IMR-90 (cell line): ENCODE measurements at regions not wholly inside any gene's neighbourhood (a gene's known extent, or its start where the extent isn't known, plus 50 kb on each side); places are given as distances from the start of the nearest gene placed in this dataset.

Experiments used
- ATAC-seq: fragments of 200-7000 bp; cut with Tn5 transposase; 2 replicates; pipeline ENCODE4 v1.9.1; 2020; ENCODE audit warnings: low read depth, mild to moderate bottlenecking, moderate library complexity
- BruUV-seq: library from RNA; stranded (reverse); fragments of 400-500 nt; replicated peaks from 2 replicates; lab custom pipeline; 2021; lab: Mats Ljungman, UMichigan
- CTCF ChIA-PET: fragments of 300-600 bp; formaldehyde crosslinking; extraction: SDS; loops from one replicate; lab custom pipeline; 2021; ENCODE audit warnings: antibody characterized with exemption; lab: Yijun Ruan, JAX
- POLR2A ChIA-PET: fragments of 300-600 bp; sonication (Branson Sonifier 250); formaldehyde crosslinking; loops from one replicate; lab custom pipeline; 2022; ENCODE audit warnings: antibody characterized with exemption; ENCODE audit not compliant: unreplicated experiment; lab: Charles Lee
- DNase-seq: peaks from one replicate; pipeline ENCODE4 v3.0.0; 2013
- H2AFZ ChIP-seq: replicated peaks from 2 replicates; pipeline ENCODE3; 2013; ENCODE audit warnings: low read length, mild to moderate bottlenecking; ENCODE audit not compliant: poor library complexity
- H2AK5ac ChIP-seq: 2 replicates; pipeline ENCODE4 v1.6.1; 2013; ENCODE audit warnings: low read depth, low read length, inconsistent platforms
- H2AK9ac ChIP-seq: replicated peaks from 2 replicates; pipeline ENCODE3; 2013; ENCODE audit warnings: mild to moderate bottlenecking, low read depth, low read length, moderate library complexity; ENCODE audit not compliant: poor library complexity
- H2BK120ac ChIP-seq: 2 replicates; pipeline ENCODE4 v1.6.1; 2013; ENCODE audit warnings: low read depth, low read length, inconsistent platforms
- H2BK15ac ChIP-seq: 3 replicates; pipeline ENCODE4 v1.6.1; 2013; ENCODE audit warnings: low read depth, low read length, inconsistent platforms
- H2BK20ac ChIP-seq: 2 replicates; pipeline ENCODE4 v1.6.1; 2013; ENCODE audit warnings: low read depth, mild to moderate bottlenecking, inconsistent platforms, low read length, moderate library complexity
- H2BK5ac ChIP-seq: 2 replicates; pipeline ENCODE4 v1.6.1; 2013; ENCODE audit warnings: mild to moderate bottlenecking, low read depth, low read length, inconsistent platforms; ENCODE audit not compliant: poor library complexity, severe bottlenecking
- H3K14ac ChIP-seq: replicated peaks from 2 replicates; pipeline ENCODE4 v1.6.1; 2013; ENCODE audit warnings: low read depth, low read length, inconsistent platforms
- H3K18ac ChIP-seq: 2 replicates; pipeline ENCODE4 v1.6.1; 2013; ENCODE audit warnings: low read depth, low read length, control low read depth
- H3K23ac ChIP-seq: 2 replicates; pipeline ENCODE4 v1.6.1; 2013; ENCODE audit warnings: low read depth, low read length, inconsistent platforms
- H3K27ac ChIP-seq: 2 replicates; pipeline ENCODE4 v1.5.1; 2013; ENCODE audit warnings: mild to moderate bottlenecking, control low read depth, low read length; ENCODE audit not compliant: insufficient read depth
- H3K27me3 ChIP-seq: 2 replicates; pipeline ENCODE4 v1.6.1; 2013; ENCODE audit warnings: low read length; ENCODE audit not compliant: control insufficient read depth, insufficient read depth
- H3K36me3 ChIP-seq: 2 replicates; pipeline ENCODE4 v1.6.1; 2013; ENCODE audit warnings: low read length, mixed read lengths; ENCODE audit not compliant: control insufficient read depth, insufficient read depth
- H3K4ac ChIP-seq: 2 replicates; pipeline ENCODE4 v1.6.1; 2013; ENCODE audit warnings: low read depth, low read length, inconsistent platforms
- H3K4me1 ChIP-seq: 2 replicates; pipeline ENCODE4 v1.6.1; 2013; ENCODE audit warnings: low read length, mixed read lengths; ENCODE audit not compliant: control insufficient read depth, insufficient read depth
- H3K4me2 ChIP-seq: 2 replicates; pipeline ENCODE4 v1.6.1; 2013; ENCODE audit warnings: low read depth, mild to moderate bottlenecking, control low read depth, low read length, moderate library complexity
- H3K4me3 ChIP-seq: 2 replicates; pipeline ENCODE4 v1.5.1; 2013; ENCODE audit warnings: low read depth, mild to moderate bottlenecking, control low read depth, low read length, moderate library complexity; ENCODE audit not compliant: insufficient read depth
- H3K56ac ChIP-seq: 2 replicates; pipeline ENCODE4 v1.6.1; 2013; ENCODE audit warnings: low read length, inconsistent platforms; ENCODE audit not compliant: insufficient read depth; ENCODE audit errors: extremely low read depth
- H3K79me1 ChIP-seq, 2 experiments: 2 replicates each; pipeline ENCODE4 v1.6.1; 2013; ENCODE audit warnings: low read length in 2 of 2, inconsistent platforms in 1 of 2, low read depth in 1 of 2
- H3K9ac ChIP-seq: 2 replicates; pipeline ENCODE4 v1.6.1; 2013; ENCODE audit warnings: low read depth, low read length, control low read depth
- H3K9me1 ChIP-seq: 2 replicates; pipeline ENCODE4 v1.6.1; 2013; ENCODE audit warnings: low read length, inconsistent platforms; ENCODE audit not compliant: insufficient read depth
- H3K9me3 ChIP-seq: 2 replicates; pipeline ENCODE4 v1.6.1; 2013; ENCODE audit warnings: low read length; ENCODE audit not compliant: control insufficient read depth, insufficient read depth
- H4K20me1 ChIP-seq: 2 replicates; pipeline ENCODE4 v1.6.1; 2013; ENCODE audit warnings: low read length, inconsistent platforms; ENCODE audit not compliant: insufficient read depth
- H4K5ac ChIP-seq: 2 replicates; pipeline ENCODE4 v1.6.1; 2013; ENCODE audit warnings: mild to moderate bottlenecking, low read depth, low read length, control low read depth
- H4K8ac ChIP-seq, 2 experiments: 2 replicates each; pipeline ENCODE4 v1.6.1; 2013; ENCODE audit warnings: low read depth in 2 of 2, low read length in 2 of 2, control low read depth in 1 of 2, inconsistent platforms in 1 of 2
- H4K91ac ChIP-seq: 2 replicates; pipeline ENCODE4 v1.6.1; 2013; ENCODE audit warnings: low read depth, low read length, inconsistent platforms; ENCODE audit not compliant: insufficient read depth
- CEBPB ChIP-seq: IDR thresholded peaks from 2 replicates; pipeline ENCODE4 v1.6.1; 2012; ENCODE audit warnings: low read depth, low read length, improper control_type of control experiment
- CHD1 ChIP-seq: IDR thresholded peaks from 2 replicates; pipeline ENCODE4 v1.6.1; 2012; ENCODE audit warnings: low read depth, low read length, improper control_type of control experiment
- CTCF ChIP-seq: conservative IDR thresholded peaks from 2 replicates; pipeline ENCODE4 v1.5.1; 2012; ENCODE audit warnings: mild to moderate bottlenecking, low read depth, low read length, improper control_type of control experiment
- ELK1 ChIP-seq: fragments of 150-350 bp; IDR thresholded peaks from 2 replicates; pipeline ENCODE4 v1.6.1; 2016; ENCODE audit warnings: low read depth, mild to moderate bottlenecking, low read length, moderate library complexity, borderline replicate concordance
- FOS ChIP-seq: fragments of 150-350 bp; IDR thresholded peaks from 2 replicates; pipeline ENCODE4 v1.6.1; 2016; ENCODE audit warnings: low read depth, low read length
- MAZ ChIP-seq: IDR thresholded peaks from 2 replicates; pipeline ENCODE4 v1.6.1; 2012; ENCODE audit warnings: low read depth, mild to moderate bottlenecking, low read length, improper control_type of control experiment, moderate library complexity, borderline replicate concordance
- MXI1 ChIP-seq: IDR thresholded peaks from 2 replicates; pipeline ENCODE4 v1.6.1; 2012; ENCODE audit warnings: low read depth, mild to moderate bottlenecking, low read length, moderate library complexity, borderline replicate concordance
- NFE2L2 ChIP-seq: fragments of 150-350 bp; IDR thresholded peaks from 2 replicates; pipeline ENCODE4 v1.6.1; 2016; ENCODE audit warnings: low read depth, mild to moderate bottlenecking, low read length
- POLR2A ChIP-seq: IDR thresholded peaks from 2 replicates; pipeline ENCODE4 v1.6.1; 2012; ENCODE audit warnings: mild to moderate bottlenecking, low read depth, low read length
- RAD21 ChIP-seq: IDR thresholded peaks from 2 replicates; pipeline ENCODE4 v1.6.1; 2012; ENCODE audit warnings: low read length, improper control_type of control experiment
- RCOR1 ChIP-seq: IDR thresholded peaks from 2 replicates; pipeline ENCODE4 v1.6.1; 2012; ENCODE audit warnings: mild to moderate bottlenecking, low read length, improper control_type of control experiment; ENCODE audit not compliant: insufficient replicate concordance
- RFX5 ChIP-seq: IDR thresholded peaks from 2 replicates; pipeline ENCODE4 v1.8.0; 2012; ENCODE audit warnings: low read depth, mild to moderate bottlenecking, low read length, moderate library complexity
- SMC3 ChIP-seq: fragments of 150-350 bp; IDR thresholded peaks from 2 replicates; pipeline ENCODE4 v1.6.1; 2016; ENCODE audit warnings: low read depth, mild to moderate bottlenecking, antibody characterized with exemption, low read length, moderate library complexity
- USF2 ChIP-seq: fragments of 150-350 bp; IDR thresholded peaks from 2 replicates; pipeline ENCODE4 v1.6.1; 2017; ENCODE audit warnings: mild to moderate bottlenecking, antibody characterized with exemption, low read length, low read depth
- WGBS, 2 experiments: methylation state at CpG; one replicate each; pipeline versions ENCODE4 v1.1.5 to v1.1.7; 2013; ENCODE audit warnings: missing lambda C conversion rate in 2 of 2; ENCODE audit not compliant: insufficient read length in 1 of 2; ENCODE audit errors: extremely low coverage in 2 of 2; 5-methylcytosine and 5-hydroxymethylcytosine counted together
- dilution Hi-C: fragments of 300-500 bp; cut with HindIII; formaldehyde crosslinking; loops from one replicate; pipeline ENCODE4 v1.14.3; 2018; ENCODE audit warnings: low sequenced_read_pairs; ENCODE audit not compliant: unreplicated experiment
- in situ Hi-C: fragments of 300-500 bp; cut with MboI; formaldehyde crosslinking; loops from 3 replicates; pipeline ENCODE4 v1.14.3; 2019; ENCODE audit warnings: low sequenced_read_pairs, inconsistent platforms, mixed read lengths
- intact Hi-C: fragments of 100-400 bp; cut with micrococcal nuclease; formaldehyde crosslinking; loops from 2 replicates; pipeline ENCODE4 v1.10.0; 2022

GRCh38 chr11:25453471-25453870 is 878.5 kb upstream of the ANO3 start:
- no peak overlapping the region for H3K4ac ChIP-seq
- no CpG with 5 or more reads among the region's 8 CpGs for WGBS, 2 experiments
- dilution Hi-C loops (no loop called here), in situ Hi-C loops (no loop called here), intact Hi-C loops (no loop called here)
- no peak overlapping the region for H3K18ac ChIP-seq
- H2AK5ac ChIP-seq, result no peak overlapping the region
- no peak overlapping the region for H2BK5ac ChIP-seq
- TF ChIP-seq RCOR1, result no peak
- TF ChIP-seq CTCF, result no peak
- TF ChIP-seq CHD1, result no peak
- TF ChIP-seq SMC3, result no peak
- no peak for TF ChIP-seq MXI1
- TF ChIP-seq FOS, result no peak
- no peak for TF ChIP-seq ELK1
- no peak for TF ChIP-seq MAZ
- TF ChIP-seq RAD21, result no peak
- TF ChIP-seq USF2, result no peak
- TF ChIP-seq NFE2L2, result no peak
- TF ChIP-seq CEBPB, result no peak
- no peak for TF ChIP-seq POLR2A
- no peak for TF ChIP-seq RFX5
- H3K9ac ChIP-seq, result no peak overlapping the region
- no peak overlapping the region for H3K4me2 ChIP-seq
- POLR2A ChIA-PET, result no interaction called here
- H2BK120ac ChIP-seq, result no peak overlapping the region
- no peak overlapping the region for H3K4me3 ChIP-seq
- no peak overlapping the region for H3K14ac ChIP-seq
- no peak overlapping the region for H3K27ac ChIP-seq
- no peak for ATAC-seq
- H2BK15ac ChIP-seq, result no peak overlapping the region
- H2BK20ac ChIP-seq, result no peak overlapping the region
- CTCF ChIA-PET, result no interaction called here
- H4K91ac ChIP-seq, result no peak overlapping the region
- no peaks in the 10 kb centered on the region for H3K79me1 ChIP-seq
- no peak overlapping the region for H4K8ac ChIP-seq
- BruUV-seq, result no TSS peak
- H3K23ac ChIP-seq, result no peak overlapping the region
- no peak overlapping the region for H3K56ac ChIP-seq
- no peaks in the 10 kb centered on the region for H3K27me3 ChIP-seq
- no peak overlapping the region for H2AFZ ChIP-seq
- H3K9me1 ChIP-seq, result no peaks in the 10 kb centered on the region
- H4K5ac ChIP-seq, result no peak overlapping the region
- no peaks in the 10 kb centered on the region for H3K36me3 ChIP-seq
- H4K20me1 ChIP-seq, result no peaks in the 10 kb centered on the region
- H3K9me3 ChIP-seq, result no peaks in the 10 kb centered on the region
- H2AK9ac ChIP-seq, result no peak overlapping the region
- H3K4me1 ChIP-seq, result no peaks in the 10 kb centered on the region
- DNase-seq, result no peak
